Umbilical cord (tissue), 1 donor: ENCODE measurements at regions not wholly inside any gene's neighbourhood (a gene's known extent, or its start where the extent isn't known, plus 50 kb on each side); places are given as distances from the start of the nearest gene placed in this dataset.

Source experiments
- DNase-seq: peaks from one replicate; pipeline ENCODE4 v3.0.0-alpha.2; 2015; ENCODE audit warnings: low spot score

DNA sequence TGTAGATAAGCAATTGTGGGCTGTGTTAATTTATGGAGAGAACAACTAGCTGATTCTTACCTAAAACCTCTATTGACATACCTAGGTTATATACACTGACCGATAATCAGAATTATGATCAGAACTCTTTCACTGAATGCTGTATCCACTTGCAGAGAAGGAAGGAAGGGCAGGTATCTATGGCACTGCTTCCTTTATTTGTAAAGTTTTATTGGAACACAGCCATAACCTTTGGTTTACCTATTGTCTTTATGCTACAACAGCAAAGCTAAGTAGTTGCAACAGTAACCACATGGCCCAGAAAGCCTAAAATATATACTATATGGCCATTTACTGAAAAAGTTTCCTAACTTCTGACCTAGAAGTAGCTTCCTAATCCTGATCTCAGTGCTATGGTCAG, 358.9 kb upstream of the ARID1B start:
- no peak for DNase-seq

- DNase-seq = no peak
Observed at GRCh38 chr6:156416391-156416790, 360.8 kb upstream of the ARID1B start.

DNA sequence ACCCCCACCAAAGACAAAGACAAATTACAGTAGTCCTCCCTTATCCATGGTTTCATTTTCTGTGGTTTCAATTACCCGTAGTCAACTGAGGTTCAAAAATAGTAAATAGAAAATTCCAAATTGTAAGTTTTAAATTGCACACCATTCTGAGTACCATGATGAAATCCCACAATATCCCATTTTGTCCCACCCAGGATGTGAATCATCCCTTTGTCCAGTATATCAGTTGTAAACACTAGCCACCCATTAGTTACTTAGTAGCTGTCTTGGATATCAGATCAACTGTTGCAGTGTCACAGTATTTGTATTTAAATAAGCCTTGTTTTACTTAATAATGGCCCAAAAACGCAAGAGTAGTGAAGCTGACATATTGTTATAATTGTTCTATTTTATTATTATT, 364.0 kb upstream of the ARID1B start:
- DNase-seq = no peak

DNA sequence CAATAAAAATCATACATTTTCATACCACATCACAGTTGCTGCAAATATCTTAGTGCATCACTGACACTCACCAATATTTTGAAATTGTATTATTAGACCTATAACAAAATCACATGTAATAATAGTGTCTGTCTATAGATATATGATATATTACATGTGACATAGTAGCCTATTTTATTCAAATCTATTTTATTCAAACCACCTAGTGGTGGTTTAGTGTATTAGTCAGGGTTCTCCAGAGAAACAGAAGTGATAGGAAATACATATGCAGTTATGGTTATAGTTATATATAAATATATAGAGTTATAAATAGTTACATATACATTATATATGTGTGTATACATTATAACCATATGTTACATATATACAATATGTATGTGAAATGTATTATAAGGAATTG, 366.5 kb upstream of the ARID1B start:
- no peak for DNase-seq

GRCh38 chr6:156408655-156409054, 368.5 kb upstream of the ARID1B start:
- DNase-seq = no peak

GRCh38 chr6:156407334-156407733, 369.8 kb upstream of the ARID1B start:
- DNase-seq = no peak

GRCh38 chr6:156406688-156407087, 370.5 kb upstream of the ARID1B start:
- DNase-seq = no peak

DNA sequence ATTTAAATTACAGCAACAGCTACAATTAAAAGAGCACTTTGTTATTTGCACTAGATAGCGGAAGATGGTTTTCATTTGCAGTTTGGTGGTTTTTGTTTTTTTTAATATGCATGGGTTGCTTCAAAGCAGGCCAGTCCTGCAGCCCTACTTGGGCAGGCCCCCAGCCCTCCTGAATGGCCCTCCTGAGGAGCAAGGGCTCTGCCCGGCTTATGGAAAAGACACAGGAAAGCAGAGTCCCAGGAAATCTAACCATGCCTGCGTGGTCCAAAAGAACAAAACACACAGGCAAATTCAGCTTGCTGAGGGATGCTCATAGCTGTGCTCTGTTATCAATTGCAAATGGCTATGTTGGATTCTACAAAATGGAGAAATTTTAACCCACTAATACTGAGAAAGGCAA, 371.1 kb upstream of the ARID1B start:
- DNase-seq = no peak

GRCh38 chr6:156402628-156403027, 374.6 kb upstream of the ARID1B start:
- DNase-seq = no peak

GRCh38 chr6:156402227-156402626, 375.0 kb upstream of the ARID1B start:
- DNase-seq = no peak

- DNase-seq = no peak
Observed at GRCh38 chr6:156400487-156400886, 376.7 kb upstream of the ARID1B start.

- DNase-seq = no peak
Observed at GRCh38 chr6:156398966-156399365, 378.2 kb upstream of the ARID1B start.

- no peak for DNase-seq
Observed at GRCh38 chr6:156398371-156398770, 378.8 kb upstream of the ARID1B start.

DNA sequence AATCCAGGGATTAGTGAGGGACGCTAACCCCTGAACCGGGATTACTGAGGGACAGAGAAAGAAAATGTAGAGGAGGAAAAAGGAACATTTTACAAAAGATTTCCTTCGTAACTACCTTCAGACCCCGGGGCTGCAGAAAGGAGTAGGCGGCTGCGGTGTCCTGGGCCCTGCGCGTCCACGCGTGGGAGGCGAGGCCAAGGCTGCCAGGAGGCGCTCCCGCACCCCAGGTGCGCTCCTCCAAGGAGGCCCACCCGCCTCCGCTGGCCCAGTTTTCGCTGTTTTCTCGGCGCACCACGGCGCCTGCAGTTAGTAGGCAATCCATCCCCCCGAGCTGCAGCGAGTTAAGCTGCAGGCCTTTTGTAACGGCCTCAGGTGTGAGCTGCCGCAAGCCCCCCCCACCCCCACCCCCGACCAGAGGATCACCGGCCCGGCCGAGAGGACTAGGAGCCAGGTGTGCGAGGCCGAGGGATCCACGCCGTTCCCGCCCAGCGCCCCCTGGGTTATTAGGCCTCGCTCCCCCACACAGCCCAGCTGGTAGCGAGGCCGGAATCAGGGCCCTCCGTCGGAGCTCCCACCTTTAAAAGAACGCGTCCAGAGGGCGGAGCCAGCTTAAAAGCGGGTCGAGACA, 380.3 kb upstream of the ARID1B start:
- DNase-seq = no peak

DNA sequence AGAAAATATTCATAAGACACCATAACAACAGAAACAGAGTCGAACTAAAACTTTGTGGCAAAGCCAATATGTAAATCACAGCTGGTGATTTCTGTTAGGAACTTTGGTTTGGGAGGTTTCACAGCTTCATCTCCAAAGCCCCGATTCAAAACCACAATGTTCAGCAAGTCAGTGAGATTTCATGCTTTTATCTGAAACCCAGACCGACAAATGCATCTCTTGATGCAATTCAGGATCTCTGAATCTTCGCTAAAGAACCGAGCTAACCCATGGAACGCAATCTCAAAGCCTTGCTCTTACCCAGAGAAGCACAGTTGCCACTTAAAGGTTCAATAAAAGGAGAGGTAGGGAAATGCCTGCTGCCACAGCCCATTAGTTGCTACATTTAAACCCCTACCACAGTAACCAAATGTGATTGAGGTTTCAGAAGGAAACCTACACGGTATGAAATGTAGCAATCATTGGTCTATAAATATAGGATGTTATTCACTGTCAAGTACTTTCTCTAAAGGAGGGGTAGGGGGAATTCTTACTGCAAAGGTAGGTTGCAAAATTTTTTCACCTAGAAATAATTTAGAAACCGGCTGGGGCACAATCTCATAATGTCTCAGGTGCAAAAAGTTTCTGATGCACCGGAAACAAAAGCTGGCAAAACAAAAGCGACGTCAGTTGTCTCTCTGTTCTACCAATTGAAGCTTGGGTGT, 381.0 kb upstream of the ARID1B start:
- peak; percentile 46 for DNase-seq

DNA sequence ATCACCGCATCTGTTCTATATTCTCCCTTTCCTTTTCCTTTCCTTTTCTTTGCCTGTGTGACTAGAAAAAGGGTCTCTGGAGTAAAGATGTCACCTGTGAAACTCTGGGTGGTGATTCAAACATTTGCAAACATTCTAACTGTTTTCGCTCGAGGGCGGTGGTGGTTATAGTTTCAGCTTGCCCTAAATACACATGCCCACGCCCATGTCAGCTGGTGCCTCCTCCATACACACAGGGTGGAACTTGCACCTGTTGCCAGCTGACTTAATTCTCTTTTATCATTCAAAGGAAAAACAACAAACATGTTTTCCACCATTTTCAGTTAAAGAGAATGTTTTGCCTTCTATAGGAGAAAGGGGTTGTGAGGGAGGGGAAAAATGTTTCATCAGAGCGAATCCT, 381.9 kb upstream of the ARID1B start:
- DNase-seq = no peak

DNA sequence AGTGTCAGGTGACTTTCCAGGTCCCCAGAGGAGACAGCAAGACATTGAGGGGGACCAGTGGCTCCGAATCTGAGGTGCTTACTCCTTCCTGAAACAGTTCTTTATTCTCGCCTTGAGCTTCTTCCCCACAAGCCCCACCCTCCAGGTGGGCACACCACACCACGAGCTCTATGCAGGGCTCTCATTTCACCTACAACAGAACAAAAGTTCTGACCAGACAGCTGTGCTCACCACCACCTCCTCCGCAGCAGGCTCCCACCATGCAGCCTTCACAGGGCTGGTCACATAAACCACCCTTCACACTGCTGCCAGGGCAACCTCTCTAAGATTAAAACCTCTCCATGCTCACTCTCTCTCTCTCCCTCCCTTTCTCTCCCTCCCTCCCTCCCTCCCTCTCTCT, 384.5 kb upstream of the ARID1B start:
- DNase-seq = no peak

DNA sequence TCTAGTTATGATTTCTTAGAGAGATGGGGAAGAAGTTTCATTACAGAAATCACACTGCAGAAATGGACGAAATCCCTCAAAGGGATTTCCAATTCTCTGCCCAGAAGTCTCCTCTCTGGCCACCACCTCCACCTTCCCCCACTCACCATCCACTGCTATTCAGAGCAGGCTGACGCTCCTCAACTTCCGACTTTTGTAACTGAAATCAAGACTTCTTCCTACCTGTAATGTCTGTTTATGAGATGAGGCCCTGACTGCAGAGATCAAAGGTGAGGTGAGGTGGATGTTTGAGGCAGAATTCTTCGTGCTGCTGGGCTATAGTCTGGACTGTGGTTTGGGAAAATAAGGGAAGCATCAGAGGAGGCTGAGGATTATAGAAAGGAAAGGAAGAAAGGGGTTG, 385.2 kb upstream of the ARID1B start:
- DNase-seq = no peak

DNA sequence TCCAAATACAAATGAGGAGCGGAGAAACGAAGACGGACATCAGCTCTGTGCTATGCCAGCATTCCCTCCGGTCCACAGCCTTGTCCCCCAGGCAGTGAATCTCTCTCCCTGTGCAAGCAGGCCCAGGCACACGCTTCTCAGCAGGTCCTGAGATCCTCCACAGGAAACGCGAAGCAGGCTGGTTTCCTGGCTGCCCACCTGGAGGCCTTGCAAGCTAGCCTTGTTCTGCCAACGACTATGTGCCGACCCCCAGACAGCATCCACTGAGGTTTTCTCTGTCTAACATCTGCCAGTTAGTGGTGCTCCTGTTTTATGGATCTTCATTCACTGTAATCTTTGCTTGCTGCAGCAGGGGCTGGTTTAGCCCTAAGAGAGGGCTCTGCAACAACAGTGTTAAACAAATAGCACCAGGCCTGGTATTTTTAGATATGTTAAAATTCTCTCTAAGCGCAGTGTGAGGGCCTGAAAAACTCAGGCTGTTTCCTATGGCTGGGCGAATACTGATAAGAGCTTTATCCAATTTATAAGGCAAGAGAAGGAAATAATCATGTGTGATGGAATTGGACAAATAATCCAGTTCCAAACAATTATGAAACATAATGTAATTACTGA, 386.0 kb upstream of the ARID1B start:
- peak; percentile 38 for DNase-seq

GRCh38 chr6:156390621-156391020, 386.6 kb upstream of the ARID1B start:
- DNase-seq = no peak

- DNase-seq = no peak
Observed at GRCh38 chr6:156389296-156389695, 387.9 kb upstream of the ARID1B start.

- DNase-seq = no peak
Observed at GRCh38 chr6:156387472-156387871, 389.7 kb upstream of the ARID1B start.

DNA sequence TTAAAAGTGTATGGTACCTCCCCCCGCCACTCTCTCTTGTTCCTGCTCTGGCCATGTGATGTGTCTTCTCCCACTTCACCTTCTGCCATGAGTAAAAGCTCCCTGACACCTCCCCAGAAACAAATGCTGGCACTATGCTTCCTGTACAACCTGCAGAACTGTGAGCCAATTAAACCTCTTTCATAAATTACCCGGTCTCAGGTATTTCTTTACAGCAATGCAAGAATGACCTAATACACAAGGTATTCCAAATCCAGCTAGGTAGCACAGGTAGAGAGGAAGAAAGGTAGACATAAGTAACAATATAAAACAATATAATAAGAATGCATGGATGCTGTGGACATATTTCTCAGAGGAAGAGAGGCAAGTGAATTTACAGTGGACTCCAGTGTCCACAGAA, 394.1 kb upstream of the ARID1B start:
- no peak for DNase-seq
